Keratinocyte (primary cell): ENCODE measurements at regions not wholly inside any gene's neighbourhood (a gene's known extent, or its start where the extent isn't known, plus 50 kb on each side); places are given as distances from the start of the nearest gene placed in this dataset.
A peak's percentile ranks its signal among the peaks of the same experiment; 100 is the strongest.

Experiments used
- DNase-seq: peaks from one replicate; pipeline ENCODE4 v3.0.0-alpha.2; 2011; ENCODE audit warnings: low read depth, missing footprints, low spot score
- FAIRE-seq: peaks from 2 replicates; lab custom pipeline; 2011; peaks lifted over from hg19 to GRCh38; lab: Jason Lieb, UNC
- H2AFZ ChIP-seq: 2 replicates; pipeline ENCODE4 v1.6.0; 2012; ENCODE audit warnings: low read length, control low read depth, inconsistent platforms; ENCODE audit not compliant: control insufficient read depth
- H3K27ac ChIP-seq: 2 replicates; pipeline ENCODE4 v1.5.1; 2011; ENCODE audit warnings: low read length; ENCODE audit not compliant: control insufficient read depth, insufficient read depth
- H3K27me3 ChIP-seq: 3 replicates; pipeline ENCODE4 v1.6.0; 2011; ENCODE audit warnings: low read length; ENCODE audit not compliant: control insufficient read depth, insufficient read depth; ENCODE audit errors: extremely low read depth
- H3K36me3 ChIP-seq, 2 experiments: 2 replicates in 1 of 2; 3 replicates in 1 of 2; pipeline ENCODE4 v1.5.1; 2011; ENCODE audit warnings: low read length in 2 of 2, mild to moderate bottlenecking in 1 of 2; ENCODE audit not compliant: control insufficient read depth in 2 of 2, insufficient read depth in 2 of 2; ENCODE audit errors: extremely low read depth in 1 of 2
- H3K4me1 ChIP-seq: 3 replicates; pipeline ENCODE4 v1.5.1; 2011; ENCODE audit warnings: low read length; ENCODE audit not compliant: control insufficient read depth, insufficient read depth; ENCODE audit errors: extremely low read depth
- H3K4me2 ChIP-seq: 3 replicates; pipeline ENCODE4 v1.6.0; 2011; ENCODE audit warnings: low read depth, low read length; ENCODE audit not compliant: control insufficient read depth, insufficient read depth; ENCODE audit errors: extremely low read depth
- H3K4me3 ChIP-seq, 3 experiments: fragments of 200-600 bp in 1 of 3; sonication (generic) in 1 of 3; 2 replicates in 2 of 3; 3 replicates in 1 of 3; pipeline ENCODE4 v1.5.1; 2011 to 2016; ENCODE audit warnings: low read length in 3 of 3, mild to moderate bottlenecking in 3 of 3, control low read depth in 2 of 3, inconsistent platforms in 1 of 3, low read depth in 1 of 3, mixed read lengths in 1 of 3, mixed run types in 1 of 3, moderate library complexity in 1 of 3; ENCODE audit not compliant: control insufficient read depth in 2 of 3, insufficient read depth in 2 of 3; ENCODE audit errors: extremely low read depth in 1 of 3
- H3K79me2 ChIP-seq: 2 replicates; pipeline ENCODE4 v1.6.0; 2012; ENCODE audit warnings: low read length; ENCODE audit not compliant: control insufficient read depth, insufficient read depth
- H3K9ac ChIP-seq: 3 replicates; pipeline ENCODE4 v1.6.0; 2011; ENCODE audit warnings: low read length; ENCODE audit not compliant: control insufficient read depth, insufficient read depth; ENCODE audit errors: extremely low read depth
- H3K9me1 ChIP-seq: 3 replicates; pipeline ENCODE4 v1.6.0; 2011; ENCODE audit warnings: low read length; ENCODE audit not compliant: control insufficient read depth, insufficient read depth; ENCODE audit errors: extremely low read depth
- H3K9me3 ChIP-seq: 2 replicates; pipeline ENCODE4 v1.5.1; 2012; ENCODE audit warnings: low read depth, low read length; ENCODE audit not compliant: control insufficient read depth
- H4K20me1 ChIP-seq: 3 replicates; pipeline ENCODE4 v1.6.0; 2011; ENCODE audit warnings: low read length; ENCODE audit not compliant: control insufficient read depth, insufficient read depth; ENCODE audit errors: extremely low read depth
- CTCF ChIP-seq, 3 experiments: IDR thresholded peaks in 1 of 3; conservative IDR thresholded peaks in 1 of 3; optimal IDR thresholded peaks in 1 of 3; 2 replicates in 2 of 3; 3 replicates in 1 of 3; pipeline versions ENCODE3 to v1.5.1; 2011; ENCODE audit warnings: low read length in 3 of 3, mild to moderate bottlenecking in 3 of 3, moderate library complexity in 2 of 3, control low read depth in 1 of 3, inconsistent platforms in 1 of 3; ENCODE audit not compliant: insufficient read depth in 2 of 3; ENCODE audit errors: extremely low read depth in 1 of 3
- EZH2 ChIP-seq: IDR thresholded peaks from one replicate; pipeline ENCODE4 v1.6.1; 2012; ENCODE audit warnings: inconsistent platforms, mild to moderate bottlenecking, low read length, moderate library complexity
- dilution Hi-C: fragments of 300-500 bp; cut with MboI; formaldehyde crosslinking; loops from one replicate; pipeline ENCODE4 v1.7.0; 2020; ENCODE audit warnings: low sequenced_read_pairs; ENCODE audit not compliant: extremely low pct_ligation_motif_present

GRCh38 chr6:71138376-71138775 is 150.2 kb upstream of the OGFRL1 start:
- Histone ChIP-seq H3K4me1 (peaks cover 8% of the 10 kb centered on the region), H3K9ac (no peak overlapping the region), H3K9me1 (no peaks in the 10 kb centered on the region), H4K20me1 (no peaks in the 10 kb centered on the region), H3K36me3 (no peaks in the 10 kb centered on the region), H3K27me3 (no peaks in the 10 kb centered on the region), H3K4me2 (no peak overlapping the region), H2AFZ (no peak overlapping the region), H3K27ac (no peak overlapping the region), H3K9me3 (no peaks in the 10 kb centered on the region), H3K79me2 (no peaks in the 10 kb centered on the region), H3K4me3 (no peak overlapping the region)
- dilution Hi-C loops, result no loop called here
- no peak for TF ChIP-seq EZH2
- no peak for TF ChIP-seq CTCF (optimal IDR thresholded peaks at IDR 0.05 in 1 of 3, IDR thresholded peaks at IDR 0.05 in 1 of 3, conservative IDR thresholded peaks at IDR 0.05 in 1 of 3; ENCODE audit: extremely low read depth in 1 of 3, insufficient read depth in 2 of 3, low read length in 3 of 3)
- no peak for DNase-seq
- no peak for FAIRE-seq

- H4K20me1 ChIP-seq, result no peaks in the 10 kb centered on the region
- dilution Hi-C loops, result no loop called here
- no peak overlapping the region for H2AFZ ChIP-seq
- no peak overlapping the region for H3K27ac ChIP-seq
- H3K4me1 ChIP-seq, result peaks cover 8% of the 10 kb centered on the region
- H3K4me3 ChIP-seq, result no peak overlapping the region
- FAIRE-seq (peak; percentile 77), DNase-seq (no peak)
- no peak for TF ChIP-seq CTCF (optimal IDR thresholded peaks at IDR 0.05 in 1 of 3, IDR thresholded peaks at IDR 0.05 in 1 of 3, conservative IDR thresholded peaks at IDR 0.05 in 1 of 3; ENCODE audit: extremely low read depth in 1 of 3, insufficient read depth in 2 of 3, low read length in 3 of 3)
- no peak for TF ChIP-seq EZH2
- no peak overlapping the region for H3K9ac ChIP-seq
- H3K79me2 ChIP-seq, result no peaks in the 10 kb centered on the region
- no peak overlapping the region for H3K4me2 ChIP-seq
- no peaks in the 10 kb centered on the region for H3K9me3 ChIP-seq
- no peaks in the 10 kb centered on the region for H3K36me3 ChIP-seq
- no peaks in the 10 kb centered on the region for H3K27me3 ChIP-seq
- no peaks in the 10 kb centered on the region for H3K9me1 ChIP-seq
Measured at GRCh38 chr6:71139249-71139648, 149.4 kb upstream of the OGFRL1 start.
